ENCODE measurements at regions not wholly inside any gene's neighbourhood (a gene's known extent, or its start where the extent isn't known, plus 50 kb on each side); places are given as distances from the start of the nearest gene placed in this dataset.

DNA sequence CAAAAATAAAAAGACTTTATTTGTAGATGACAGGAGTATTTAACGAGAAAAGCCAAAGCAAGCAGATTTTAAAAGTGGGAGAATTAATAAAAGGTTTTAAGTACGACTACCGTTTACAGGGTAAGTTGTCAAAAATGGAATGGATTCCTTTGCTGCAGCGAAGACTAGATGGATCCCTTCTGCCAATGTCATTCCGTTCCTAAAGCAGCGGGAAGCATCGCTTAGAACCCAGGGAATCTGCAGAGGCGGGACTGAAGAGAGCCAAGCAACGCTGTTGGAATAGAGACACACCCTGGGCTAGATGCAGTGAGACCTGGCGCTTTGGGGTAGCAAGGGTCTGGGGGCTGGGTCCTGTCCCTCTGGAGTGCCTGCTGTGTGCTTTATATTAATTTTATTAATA, 303.1 kb upstream of the MKI67 start:
- H3K27ac ChIP-seq (ENCODE audit: low read depth, low read length), result no peak overlapping the region
- H3K4me2 ChIP-seq (ENCODE audit: low read length), result no peak overlapping the region
- no peaks in the 10 kb centered on the region for H3F3A ChIP-seq (ENCODE audit: control insufficient read depth, insufficient read depth)
- no peaks in the 10 kb centered on the region for H3K27me3 ChIP-seq (ENCODE audit: control insufficient read depth, low read length)
- H3K36me3 ChIP-seq (ENCODE audit: control insufficient read depth, low read length), result no peaks in the 10 kb centered on the region
- no peaks in the 10 kb centered on the region for H3K4me1 ChIP-seq (ENCODE audit: control insufficient read depth, low read length)
- H4K20me1 ChIP-seq (ENCODE audit: control insufficient read depth, insufficient read depth, low read depth, low read length), result no peaks in the 10 kb centered on the region
- no peaks in the 10 kb centered on the region for H3K79me2 ChIP-seq (ENCODE audit: control insufficient read depth, low read length)
- H3K9me3 ChIP-seq (ENCODE audit: control insufficient read depth, insufficient read depth, low read length), result no peaks in the 10 kb centered on the region
- no peaks in the 10 kb centered on the region for H3K9me2 ChIP-seq (replicated peaks; ENCODE audit: control insufficient read depth, low read length)
- TF ChIP-seq EZH2phosphoT487 (IDR thresholded peaks at IDR 0.05; ENCODE audit: borderline replicate concordance, low read length), result no peak
- TF ChIP-seq, protein P1, sequence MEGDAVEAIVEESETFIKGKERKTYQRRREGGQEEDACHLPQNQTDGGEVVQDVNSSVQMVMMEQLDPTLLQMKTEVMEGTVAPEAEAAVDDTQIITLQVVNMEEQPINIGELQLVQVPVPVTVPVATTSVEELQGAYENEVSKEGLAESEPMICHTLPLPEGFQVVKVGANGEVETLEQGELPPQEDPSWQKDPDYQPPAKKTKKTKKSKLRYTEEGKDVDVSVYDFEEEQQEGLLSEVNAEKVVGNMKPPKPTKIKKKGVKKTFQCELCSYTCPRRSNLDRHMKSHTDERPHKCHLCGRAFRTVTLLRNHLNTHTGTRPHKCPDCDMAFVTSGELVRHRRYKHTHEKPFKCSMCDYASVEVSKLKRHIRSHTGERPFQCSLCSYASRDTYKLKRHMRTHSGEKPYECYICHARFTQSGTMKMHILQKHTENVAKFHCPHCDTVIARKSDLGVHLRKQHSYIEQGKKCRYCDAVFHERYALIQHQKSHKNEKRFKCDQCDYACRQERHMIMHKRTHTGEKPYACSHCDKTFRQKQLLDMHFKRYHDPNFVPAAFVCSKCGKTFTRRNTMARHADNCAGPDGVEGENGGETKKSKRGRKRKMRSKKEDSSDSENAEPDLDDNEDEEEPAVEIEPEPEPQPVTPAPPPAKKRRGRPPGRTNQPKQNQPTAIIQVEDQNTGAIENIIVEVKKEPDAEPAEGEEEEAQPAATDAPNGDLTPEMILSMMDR (IDR thresholded peaks at IDR 0.05; ENCODE audit: low read depth, low read length, poor library complexity, severe bottlenecking), result no peak
- no peak overlapping the region for H3K4me3 ChIP-seq (ENCODE audit: low read length)

DNA sequence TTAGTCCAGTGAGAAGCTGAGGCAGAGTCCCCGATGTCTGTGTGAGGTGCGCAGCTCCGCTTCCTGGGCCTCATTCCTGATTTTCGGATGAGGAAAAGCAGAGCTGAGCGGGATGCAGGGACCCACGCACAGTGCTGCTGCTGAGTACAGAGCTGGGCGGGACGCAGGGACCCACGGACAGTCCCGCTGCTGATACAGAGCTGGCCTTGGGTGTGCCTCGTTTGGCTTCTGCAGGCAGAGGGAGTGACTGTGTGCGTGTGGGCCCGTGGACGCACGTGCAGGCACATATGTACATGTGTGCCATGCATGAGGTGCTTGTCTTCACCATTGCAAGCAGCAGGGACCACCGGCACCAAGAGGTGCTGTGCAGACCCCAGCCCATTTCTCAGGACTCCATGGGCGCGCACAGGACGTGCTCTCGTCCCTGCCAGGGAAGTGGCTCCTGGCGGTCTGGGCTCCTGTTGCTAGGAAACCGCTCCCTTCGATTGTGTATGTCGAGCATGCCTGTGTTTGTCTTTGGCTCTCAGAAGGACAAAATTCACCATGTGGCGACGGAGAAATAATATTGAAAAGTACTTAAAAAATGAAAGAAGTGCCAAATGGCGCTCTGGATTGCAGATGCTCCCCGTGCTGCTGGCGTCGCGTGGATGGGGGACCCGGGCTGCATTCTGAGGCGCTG, 303.8 kb upstream of the MKI67 start:
- Histone ChIP-seq H3K4me3 (ENCODE audit: low read length) (no peak overlapping the region), H3K9me3 (ENCODE audit: control insufficient read depth, insufficient read depth, low read length) (no peaks in the 10 kb centered on the region), H4K20me1 (ENCODE audit: control insufficient read depth, insufficient read depth, low read depth, low read length) (no peaks in the 10 kb centered on the region), H3K27me3 (ENCODE audit: control insufficient read depth, low read length) (no peaks in the 10 kb centered on the region), H3K79me2 (ENCODE audit: control insufficient read depth, low read length) (no peaks in the 10 kb centered on the region), H3K4me1 (ENCODE audit: control insufficient read depth, low read length) (no peaks in the 10 kb centered on the region), H3K4me2 (ENCODE audit: low read length) (no peak overlapping the region), H3F3A (ENCODE audit: control insufficient read depth, insufficient read depth) (no peaks in the 10 kb centered on the region), H3K27ac (ENCODE audit: low read depth, low read length) (no peak overlapping the region), H3K9me2 (replicated peaks; ENCODE audit: control insufficient read depth, low read length) (no peaks in the 10 kb centered on the region), H3K36me3 (ENCODE audit: control insufficient read depth, low read length) (no peaks in the 10 kb centered on the region)
- TF ChIP-seq, protein P1 (IDR thresholded peaks at IDR 0.05; ENCODE audit: low read depth, low read length, poor library complexity, severe bottlenecking), result no peak

DNA sequence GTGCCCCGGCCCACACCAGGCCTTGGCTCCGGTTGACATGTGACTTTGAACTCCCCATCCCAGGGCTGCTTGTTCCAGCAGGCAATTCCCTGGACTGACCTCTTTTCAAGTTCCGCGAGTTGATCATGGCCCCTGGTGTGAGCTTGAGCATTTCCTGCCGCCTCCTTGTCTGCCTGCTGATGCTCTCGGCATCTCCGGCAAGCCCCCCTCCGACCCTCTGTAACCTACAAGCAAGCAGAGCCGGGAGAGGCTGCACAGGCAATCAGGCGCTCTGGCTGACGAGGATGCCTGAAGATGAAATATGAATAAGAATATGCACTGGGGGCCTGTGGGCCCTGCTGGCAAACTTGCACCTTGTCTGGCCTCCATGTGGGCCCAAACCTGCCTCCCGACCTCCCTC, 304.9 kb upstream of the MKI67 start:
- TF ChIP-seq, protein P1 (IDR thresholded peaks at IDR 0.05; ENCODE audit: low read depth, low read length, poor library complexity, severe bottlenecking), result no peak
- TF ChIP-seq EZH2phosphoT487 (IDR thresholded peaks at IDR 0.05; ENCODE audit: borderline replicate concordance, low read length), result no peak
- H3K4me2 ChIP-seq (ENCODE audit: low read length), result no peak overlapping the region
- no peaks in the 10 kb centered on the region for H4K20me1 ChIP-seq (ENCODE audit: control insufficient read depth, insufficient read depth, low read depth, low read length)
- no peaks in the 10 kb centered on the region for H3K9me2 ChIP-seq (replicated peaks; ENCODE audit: control insufficient read depth, low read length)
- H3K36me3 ChIP-seq (ENCODE audit: control insufficient read depth, low read length), result no peaks in the 10 kb centered on the region
- H3K9me3 ChIP-seq (ENCODE audit: control insufficient read depth, insufficient read depth, low read length), result no peaks in the 10 kb centered on the region
- no peaks in the 10 kb centered on the region for H3F3A ChIP-seq (ENCODE audit: control insufficient read depth, insufficient read depth)
- H3K27me3 ChIP-seq (ENCODE audit: control insufficient read depth, low read length), result no peaks in the 10 kb centered on the region
- H3K4me1 ChIP-seq (ENCODE audit: control insufficient read depth, low read length), result no peaks in the 10 kb centered on the region
- no peak overlapping the region for H3K4me3 ChIP-seq (ENCODE audit: low read length)
- H3K27ac ChIP-seq (ENCODE audit: low read depth, low read length), result no peak overlapping the region
- no peaks in the 10 kb centered on the region for H3K79me2 ChIP-seq (ENCODE audit: control insufficient read depth, low read length)

Data from DOHH2 (cell line).